ENCODE measurements at regions not wholly inside any gene's neighbourhood (a gene's known extent, or its start where the extent isn't known, plus 50 kb on each side); places are given as distances from the start of the nearest gene placed in this dataset.

GRCh38 chr5:133694181-133694831 lies 82.0 kb upstream of the FSTL4 start:
- TF ChIP-seq CTCF (IDR thresholded peaks at IDR 0.05) (no peak), POLR2A (IDR thresholded peaks at IDR 0.05) (no peak)

Measured in thyroid gland (tissue), 4 donors.